Gastroesophageal sphincter (tissue), 4 donors: ENCODE measurements at regions not wholly inside any gene's neighbourhood (a gene's known extent, or its start where the extent isn't known, plus 50 kb on each side); places are given as distances from the start of the nearest gene placed in this dataset.
A peak's percentile ranks its signal among the peaks of the same experiment; 100 is the strongest.

ENCODE experiments used
- ATAC-seq: fragments of 150-250 bp; one replicate; pipeline ENCODE4 v1.9.1; 2016; ENCODE audit warnings: mild to moderate bottlenecking, moderate library complexity
- H3K27ac ChIP-seq, 4 donors: fragments of 200-600 bp; sonication (generic) in 3 of 4; 1 replicate in 3 of 4; 2 replicates in 1 of 4; pipeline ENCODE4 v1.5.1; 2016 to 2019
- H3K27me3 ChIP-seq: fragments of 200-600 bp; sonication (generic); one replicate; pipeline ENCODE4 v1.5.1; 2019
- H3K36me3 ChIP-seq, 2 donors: fragments of 200-600 bp; sonication (generic); one replicate each; pipeline ENCODE4 v1.5.1; 2019; ENCODE audit warnings: control low read depth in 1 of 2
- H3K4me1 ChIP-seq, 3 donors: fragments of 200-600 bp; sonication (generic); 1 replicate in 2 of 3; 2 replicates in 1 of 3; pipeline ENCODE4 v1.5.1; 2016 to 2019; ENCODE audit warnings: control low read depth in 2 of 3
- H3K4me3 ChIP-seq, 2 donors: fragments of 200-600 bp; sonication (generic); one replicate each; pipeline ENCODE4 v1.5.1; 2019; ENCODE audit warnings: mild to moderate bottlenecking in 1 of 2, moderate library complexity in 1 of 2
- H3K9me3 ChIP-seq, 3 donors: fragments of 200-600 bp; sonication (generic); one replicate each; pipeline ENCODE4 v1.5.1; 2017 to 2019; ENCODE audit warnings: control low read depth in 2 of 3
- CTCF ChIP-seq, 4 experiments: fragments of 200-600 bp in 2 of 4; fragments of 450-650 bp in 2 of 4; sonication (generic) in 1 of 4; IDR thresholded peaks; one replicate each; pipeline ENCODE4 v1.5.1; 2017 to 2019; ENCODE audit warnings: antibody characterized with exemption in 4 of 4, mild to moderate bottlenecking in 2 of 4, moderate library complexity in 2 of 4
- EP300 ChIP-seq: sonication (generic); formaldehyde crosslinking; IDR thresholded peaks from one replicate; pipeline ENCODE4 v1.6.1; 2017; ENCODE audit warnings: antibody characterized with exemption, mild to moderate bottlenecking
- POLR2A ChIP-seq, 2 donors: fragments of 450-650 bp; IDR thresholded peaks; one replicate each; pipeline ENCODE4 v1.6.1; 2017; ENCODE audit warnings: antibody characterized with exemption in 2 of 2, mild to moderate bottlenecking in 2 of 2, moderate library complexity in 1 of 2
- POLR2AphosphoS5 ChIP-seq: sonication (generic); formaldehyde crosslinking; IDR thresholded peaks from one replicate; pipeline ENCODE4 v1.6.1; 2017; ENCODE audit warnings: antibody characterized with exemption
- WGBS, 2 donors: methylation state at CpG; one replicate each; pipeline ENCODE4 v1.1.5; 2018; ENCODE audit warnings: low coverage in 1 of 2; 5-methylcytosine and 5-hydroxymethylcytosine counted together
- small RNA-seq, 4 donors: library from RNA; depleted of rRNA; stranded (forward); fragments of <200 nt; gene quantifications; one replicate each; pipeline ENCODE3, GENCODE V24; 2016

- no peak for ATAC-seq
- Histone ChIP-seq H3K4me3 (no peak overlapping the region), H3K36me3 (no peaks in the 10 kb centered on the region), H3K27me3 (no peaks in the 10 kb centered on the region), H3K27ac (peak overlapping the region in 2 of 4 donors; percentile 25 to 27), H3K4me1 (peaks cover 0 to 28% (median 2%) of the 10 kb centered on the region in 3 donors), H3K9me3 (no peaks in the 10 kb centered on the region)
- TF ChIP-seq EP300 (no peak), POLR2A (IDR thresholded peaks at IDR 0.05) (no peak), POLR2AphosphoS5 (no peak), CTCF (IDR thresholded peaks at IDR 0.05) (no peak)
- WGBS, 2 donors: 43% methylated on average over 1 of the region's 2 CpGs; no CpG with 5 or more reads in 1 of the 2 donors
Observed at GRCh38 chr1:91623020-91623419, 122.4 kb downstream of the CDC7 start.

- TF ChIP-seq POLR2A (IDR thresholded peaks at IDR 0.05): no peak
- no peak for TF ChIP-seq CTCF (IDR thresholded peaks at IDR 0.05)
- no peak for TF ChIP-seq POLR2AphosphoS5
- no peak for TF ChIP-seq EP300
- H3K27ac ChIP-seq: no peak overlapping the region
- no peak overlapping the region for H3K4me3 ChIP-seq
- no peaks in the 10 kb centered on the region for H3K36me3 ChIP-seq
- H3K4me1 ChIP-seq: peaks cover 0 to 23% (median 2%) of the 10 kb centered on the region in 3 donors
- ATAC-seq: no peak
- no peaks in the 10 kb centered on the region for H3K9me3 ChIP-seq
- H3K27me3 ChIP-seq: no peaks in the 10 kb centered on the region
- WGBS, 2 donors: 93 to 96% methylated on average over 3 to 4 of the region's 4 CpGs
Observed at GRCh38 chr1:91624331-91624730, 123.7 kb downstream of the CDC7 start.

Small RNA genes in the stretch of these regions (small RNA-seq; reads per million reads assigned to genes)
- gene AL714022.1: 0 reads per million in 4 donors
